Activated T-helper 2 cell treated with anti-CD3 and anti-CD28 coated beads, Interferon-gamma antibody, Interleukin-2, Interleukin-4, amounts not matched to agents 10 μg/mL and 5 μg/mL and 100 μg/mL, durations not matched to agents 14 hours and 24 hours and 36 hours (primary cell): ENCODE measurements at regions not wholly inside any gene's neighbourhood (a gene's known extent, or its start where the extent isn't known, plus 50 kb on each side); places are given as distances from the start of the nearest gene placed in this dataset.

Experiments
- DNase-seq: peaks from one replicate; pipeline ENCODE4 v3.0.0; 2021; ENCODE audit warnings: low spot score
- H3K27ac Mint-ChIP-seq: one replicate; pipeline ENCODE4 v1.8.0; 2021; ENCODE audit warnings: mixed read lengths
- H3K27me3 Mint-ChIP-seq: one replicate; pipeline ENCODE4 v1.8.0; 2021; ENCODE audit warnings: low read depth, mixed read lengths
- H3K36me3 Mint-ChIP-seq: one replicate; pipeline ENCODE4 v1.8.0; 2021; ENCODE audit warnings: low read depth, mixed read lengths
- H3K4me1 Mint-ChIP-seq: one replicate; pipeline ENCODE4 v1.8.0; 2021; ENCODE audit warnings: low read depth, mixed read lengths
- H3K4me3 Mint-ChIP-seq: one replicate; pipeline ENCODE4 v1.8.0; 2021; ENCODE audit warnings: low read depth, mild to moderate bottlenecking, moderate library complexity, mixed read lengths
- H3K9me3 Mint-ChIP-seq: one replicate; pipeline ENCODE4 v1.8.0; 2021; ENCODE audit warnings: mixed read lengths
- intact Hi-C: fragments of 100-400 bp; cut with micrococcal nuclease; formaldehyde crosslinking; loops from one replicate; pipeline ENCODE4 v1.15.1; 2023

DNA sequence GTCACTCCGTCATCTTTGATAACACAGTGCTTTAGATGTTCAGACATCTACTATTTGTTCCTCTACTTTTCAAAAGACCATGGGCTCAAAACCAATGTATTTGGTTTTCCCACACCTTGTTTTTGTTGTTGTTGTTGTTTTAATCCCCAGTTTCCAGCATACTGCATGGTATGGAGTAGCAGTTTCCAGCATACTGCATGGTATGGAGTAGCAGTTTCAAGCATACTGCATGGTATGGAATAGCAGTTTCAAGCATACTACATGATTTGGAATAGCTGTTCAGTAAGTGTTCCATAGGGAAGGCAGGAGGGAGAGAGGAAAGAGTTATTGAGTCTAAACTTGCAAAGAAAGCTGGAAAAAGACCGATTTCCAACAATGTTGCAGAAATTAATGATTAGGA, 314.3 kb upstream of the PRKCQ start:
- no peaks in the 10 kb centered on the region for H3K9me3 Mint-ChIP-seq
- no peak for DNase-seq
- H3K36me3 Mint-ChIP-seq: no peaks in the 10 kb centered on the region
- intact Hi-C loops: no loop called here
- H3K4me3 Mint-ChIP-seq: no peak overlapping the region
- H3K27me3 Mint-ChIP-seq: peaks cover 20% of the 10 kb centered on the region
- H3K27ac Mint-ChIP-seq: no peak overlapping the region
- H3K4me1 Mint-ChIP-seq: no peaks in the 10 kb centered on the region

- H3K4me1 Mint-ChIP-seq: no peaks in the 10 kb centered on the region
- H3K27ac Mint-ChIP-seq: no peak overlapping the region
- no peaks in the 10 kb centered on the region for H3K36me3 Mint-ChIP-seq
- H3K27me3 Mint-ChIP-seq: peaks cover 23% of the 10 kb centered on the region
- DNase-seq: no peak
- intact Hi-C loops: no loop called here
- no peak overlapping the region for H3K4me3 Mint-ChIP-seq
- no peaks in the 10 kb centered on the region for H3K9me3 Mint-ChIP-seq
These were observed 312.8 kb upstream of the PRKCQ start for GRCh38 chr10:6892864-6893263.

- no peak overlapping the region for H3K4me3 Mint-ChIP-seq
- DNase-seq: no peak
- H3K27me3 Mint-ChIP-seq: peaks cover 21% of the 10 kb centered on the region
- no peaks in the 10 kb centered on the region for H3K4me1 Mint-ChIP-seq
- H3K9me3 Mint-ChIP-seq: no peaks in the 10 kb centered on the region
- intact Hi-C loops: no loop called here
- H3K27ac Mint-ChIP-seq: no peak overlapping the region
- H3K36me3 Mint-ChIP-seq: no peaks in the 10 kb centered on the region
These were observed 311.8 kb upstream of the PRKCQ start for GRCh38 chr10:6891924-6892323.

DNA sequence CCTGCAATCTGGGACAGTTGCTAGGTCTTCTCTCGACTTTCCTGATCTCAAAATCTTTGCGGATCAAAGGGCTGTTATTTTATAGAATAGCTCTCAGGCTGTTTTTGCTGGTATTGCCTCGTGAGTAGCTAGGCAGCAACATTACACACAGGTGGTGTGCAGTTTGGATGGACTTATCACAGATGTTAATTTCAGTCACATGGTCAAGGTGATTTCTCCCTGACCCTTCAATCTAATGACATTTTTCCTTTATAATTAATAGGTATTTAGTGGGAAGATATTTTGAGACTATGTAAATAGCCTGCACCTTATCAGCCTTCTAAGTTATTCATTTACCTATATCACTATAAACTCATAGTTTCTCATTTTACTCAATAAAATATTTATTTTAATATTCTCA, 309.6 kb upstream of the PRKCQ start:
- DNase-seq: no peak
- peaks cover 8% of the 10 kb centered on the region for H3K4me1 Mint-ChIP-seq
- intact Hi-C loops: no loop called here
- no peak overlapping the region for H3K4me3 Mint-ChIP-seq
- H3K36me3 Mint-ChIP-seq: no peaks in the 10 kb centered on the region
- H3K27ac Mint-ChIP-seq: no peak overlapping the region
- peaks cover 22% of the 10 kb centered on the region for H3K27me3 Mint-ChIP-seq
- no peaks in the 10 kb centered on the region for H3K9me3 Mint-ChIP-seq

DNA sequence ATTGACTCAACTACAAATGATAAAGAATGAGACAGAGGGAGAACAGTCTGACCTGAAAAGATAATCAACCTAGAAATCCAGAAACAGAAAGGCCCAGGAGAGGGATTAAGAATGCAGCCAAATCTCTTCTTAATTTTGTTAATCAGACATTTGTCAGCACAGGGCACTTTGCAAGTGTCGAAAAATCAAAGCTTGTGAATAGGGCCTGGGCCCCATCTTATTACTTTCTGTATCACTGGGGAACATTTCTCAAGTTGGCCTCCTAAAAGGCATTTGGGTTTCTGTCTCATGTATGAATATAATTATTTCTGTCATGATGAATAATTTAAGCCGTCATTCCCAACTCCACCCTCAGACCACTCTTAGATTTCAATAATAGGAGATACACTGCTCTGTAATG, 308.4 kb upstream of the PRKCQ start:
- DNase-seq: no peak
- Mint-ChIP-seq H3K9me3 (no peaks in the 10 kb centered on the region), H3K4me3 (no peak overlapping the region), H3K27me3 (peaks cover 22% of the 10 kb centered on the region), H3K36me3 (no peaks in the 10 kb centered on the region), H3K4me1 (peaks cover 12% of the 10 kb centered on the region), H3K27ac (no peak overlapping the region)
- intact Hi-C loops: no loop called here

GRCh38 chr10:6885284-6885683, 305.2 kb upstream of the PRKCQ start:
- no peaks in the 10 kb centered on the region for H3K9me3 Mint-ChIP-seq
- peaks cover 37% of the 10 kb centered on the region for H3K27me3 Mint-ChIP-seq
- no peak overlapping the region for H3K4me3 Mint-ChIP-seq
- H3K27ac Mint-ChIP-seq: no peak overlapping the region
- no peaks in the 10 kb centered on the region for H3K36me3 Mint-ChIP-seq
- H3K4me1 Mint-ChIP-seq: peaks cover 12% of the 10 kb centered on the region
- DNase-seq: no peak
- intact Hi-C loops: no loop called here

- Mint-ChIP-seq H3K9me3 (no peaks in the 10 kb centered on the region), H3K4me1 (peaks cover 12% of the 10 kb centered on the region), H3K4me3 (no peak overlapping the region), H3K27ac (no peak overlapping the region), H3K27me3 (peaks cover 44% of the 10 kb centered on the region), H3K36me3 (no peaks in the 10 kb centered on the region)
- no peak for DNase-seq
- intact Hi-C loops: no loop called here
These were observed 301.9 kb upstream of the PRKCQ start for GRCh38 chr10:6881987-6882386.

- H3K4me1 Mint-ChIP-seq: no peaks in the 10 kb centered on the region
- intact Hi-C loops: no loop called here
- no peak overlapping the region for H3K4me3 Mint-ChIP-seq
- H3K27me3 Mint-ChIP-seq: peaks cover 38% of the 10 kb centered on the region
- DNase-seq: no peak
- no peak overlapping the region for H3K27ac Mint-ChIP-seq
- H3K9me3 Mint-ChIP-seq: no peaks in the 10 kb centered on the region
- H3K36me3 Mint-ChIP-seq: no peaks in the 10 kb centered on the region
These were observed 297.8 kb upstream of the PRKCQ start for GRCh38 chr10:6877722-6878392.

DNA sequence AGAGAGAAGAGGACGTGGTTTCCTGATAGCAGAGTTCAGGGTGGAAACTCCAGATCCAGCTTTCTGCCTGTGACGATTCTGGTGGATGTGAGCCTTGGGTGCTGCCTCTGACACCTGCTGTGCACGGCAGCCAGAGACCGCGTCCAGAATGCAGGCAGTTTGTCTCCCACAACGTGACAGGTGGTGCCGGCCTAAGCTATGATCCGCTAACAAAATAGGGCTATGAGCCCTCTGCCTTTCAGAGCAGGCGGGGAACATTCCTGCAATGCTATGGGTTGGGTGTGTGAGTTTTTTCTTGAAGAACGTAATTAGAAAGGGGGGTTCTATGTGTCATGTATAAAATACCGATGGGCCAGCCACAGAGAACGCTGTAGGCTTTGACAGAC, 297.3 kb upstream of the PRKCQ start:
- Mint-ChIP-seq H3K27me3 (peaks cover 36% of the 10 kb centered on the region), H3K36me3 (no peaks in the 10 kb centered on the region), H3K9me3 (no peaks in the 10 kb centered on the region), H3K27ac (no peak overlapping the region), H3K4me3 (no peak overlapping the region), H3K4me1 (no peaks in the 10 kb centered on the region)
- DNase-seq: no peak
- intact Hi-C loops: no loop called here

DNA sequence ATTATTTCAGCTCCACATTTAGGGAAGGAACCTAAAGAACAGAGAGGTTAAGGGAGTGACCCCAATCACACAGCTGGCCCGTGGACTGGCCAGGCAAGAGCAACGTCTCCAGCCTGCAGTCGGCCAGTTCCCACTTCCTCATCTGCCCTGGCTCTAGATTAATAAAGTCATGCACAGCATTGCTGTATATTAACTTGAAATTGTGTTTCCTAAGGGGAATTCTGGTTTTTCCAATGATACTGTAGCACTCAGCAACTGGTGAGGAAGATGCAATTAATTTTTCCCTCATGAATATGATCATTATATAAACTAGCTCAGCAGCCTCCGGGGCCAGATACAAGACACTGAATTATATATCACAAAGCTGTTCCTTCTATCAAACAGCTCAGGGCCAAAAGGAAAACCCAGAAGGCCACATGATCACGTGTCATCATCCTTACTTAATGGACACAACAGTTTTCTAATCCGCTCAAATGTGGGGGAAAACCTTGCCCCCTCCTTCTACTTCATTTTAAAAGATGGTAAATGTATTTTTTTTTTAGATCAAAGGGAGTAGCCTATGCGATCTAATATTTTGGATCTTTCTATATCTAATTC, 295.3 kb upstream of the PRKCQ start:
- Mint-ChIP-seq H3K27me3 (peaks cover 30% of the 10 kb centered on the region), H3K4me1 (no peaks in the 10 kb centered on the region)
- intact Hi-C loops: no loop called here

DNA sequence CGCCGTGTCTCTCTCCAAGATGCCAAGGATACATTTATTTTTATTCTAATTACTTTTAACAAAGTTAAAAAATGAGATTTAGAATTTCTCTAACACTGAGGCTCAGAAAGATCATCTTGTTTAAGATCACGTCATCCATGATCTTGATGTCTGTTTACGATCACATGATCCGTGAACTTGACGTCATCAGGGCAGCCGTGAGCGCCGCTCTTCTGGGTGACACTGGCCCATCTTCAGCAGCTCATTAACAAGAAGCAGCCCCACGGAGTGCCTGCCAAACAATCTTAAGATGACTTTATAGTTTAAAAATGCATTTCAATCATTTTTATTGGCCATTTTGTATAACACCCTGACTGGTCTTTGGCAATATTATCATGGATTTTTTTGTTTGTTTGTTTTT, 291.1 kb upstream of the PRKCQ start:
- H3K36me3 Mint-ChIP-seq: no peaks in the 10 kb centered on the region
- peaks cover 23% of the 10 kb centered on the region for H3K27me3 Mint-ChIP-seq
- intact Hi-C loops: no loop called here
- H3K27ac Mint-ChIP-seq: no peak overlapping the region
- no peak overlapping the region for H3K4me3 Mint-ChIP-seq
- H3K4me1 Mint-ChIP-seq: no peaks in the 10 kb centered on the region
- no peaks in the 10 kb centered on the region for H3K9me3 Mint-ChIP-seq
- DNase-seq: no peak

More for the DNA sequence above, 295.3 kb upstream of the PRKCQ start:
- DNase-seq: no peak
- Mint-ChIP-seq H3K9me3 (no peaks in the 10 kb centered on the region), H3K36me3 (no peaks in the 10 kb centered on the region), H3K4me3 (no peak overlapping the region), H3K27ac (no peak overlapping the region)

GRCh38 chr10:6868036-6868725, 288.1 kb upstream of the PRKCQ start:
- Mint-ChIP-seq H3K4me3 (no peak overlapping the region), H3K27ac (no peak overlapping the region), H3K9me3 (no peaks in the 10 kb centered on the region), H3K4me1 (no peaks in the 10 kb centered on the region), H3K36me3 (no peaks in the 10 kb centered on the region), H3K27me3 (peaks cover 20% of the 10 kb centered on the region)
- no peak for DNase-seq
- intact Hi-C loops: no loop called here

DNA sequence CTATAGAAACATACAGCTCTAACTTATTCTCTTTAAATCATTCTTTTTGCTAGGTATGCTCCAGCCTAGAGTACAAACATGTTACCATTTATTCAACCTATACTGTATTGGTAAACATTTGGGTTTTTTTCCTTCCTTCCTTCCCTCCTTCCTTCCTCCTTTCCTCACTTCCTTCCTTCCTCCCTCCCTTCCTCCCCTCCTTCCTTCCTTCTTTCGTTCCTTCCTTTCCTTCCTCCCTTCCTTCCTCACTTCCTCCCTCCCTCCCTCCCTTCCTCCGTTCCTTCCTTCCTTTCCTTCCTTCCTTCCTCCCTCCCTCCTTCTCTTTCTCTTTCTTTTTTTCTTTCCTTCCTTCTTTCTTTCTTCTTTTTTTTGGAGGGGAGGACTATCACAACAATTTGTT, 286.7 kb upstream of the PRKCQ start:
- Mint-ChIP-seq H3K36me3 (no peaks in the 10 kb centered on the region), H3K27me3 (peaks cover 15% of the 10 kb centered on the region), H3K27ac (no peak overlapping the region), H3K4me3 (no peak overlapping the region), H3K4me1 (no peaks in the 10 kb centered on the region), H3K9me3 (peaks cover 3% of the 10 kb centered on the region)
- intact Hi-C loops: no loop called here
- no peak for DNase-seq
